HEK293 (cell line): ENCODE measurements at regions not wholly inside any gene's neighbourhood (a gene's known extent, or its start where the extent isn't known, plus 50 kb on each side); places are given as distances from the start of the nearest gene placed in this dataset.

Experiments used
- CTCF ChIA-PET: fragments of 350-600 bp; formaldehyde crosslinking; extraction: SDS; loops from one replicate; lab custom pipeline; 2021; ENCODE audit warnings: antibody characterized with exemption; lab: Yijun Ruan, JAX
- POLR2A ChIA-PET: fragments of 300-600 bp; formaldehyde crosslinking; extraction: SDS; loops from one replicate; lab custom pipeline; 2020; ENCODE audit warnings: antibody characterized with exemption, inconsistent platforms; lab: Yijun Ruan, JAX
- H3K27ac ChIP-seq: fragments of 200-500 bp; sonication (Bioruptor generic); 2 replicates; pipeline ENCODE4 v1.5.1; 2014; ENCODE audit warnings: low read depth, low read length, control low read depth, inconsistent platforms; ENCODE audit errors: extremely low read depth
- H3K36me3 ChIP-seq, 2 experiments: fragments of 200-500 bp in 1 of 2; sonication (Bioruptor generic) in 1 of 2; 1 replicate in 1 of 2; 2 replicates in 1 of 2; pipeline ENCODE4 v1.5.1; 2014 to 2017; ENCODE audit warnings: inconsistent platforms in 2 of 2, low read length in 2 of 2; ENCODE audit not compliant: control insufficient read depth in 2 of 2, insufficient read depth in 1 of 2
- H3K4me1 ChIP-seq: fragments of 200-500 bp; sonication (Bioruptor generic); 2 replicates; pipeline ENCODE4 v1.5.1; 2014; ENCODE audit warnings: mild to moderate bottlenecking, low read length, inconsistent platforms; ENCODE audit not compliant: control insufficient read depth, insufficient read depth
- H3K4me3 ChIP-seq: 2 replicates; pipeline ENCODE4 v1.5.1; 2011; ENCODE audit warnings: low read depth, mild to moderate bottlenecking, control low read depth, low read length, moderate library complexity
- H3K9me3 ChIP-seq: fragments of 200-500 bp; sonication (Bioruptor generic); 2 replicates; pipeline ENCODE4 v1.5.1; 2014; ENCODE audit warnings: low read depth, low read length, inconsistent platforms; ENCODE audit not compliant: control insufficient read depth, insufficient read depth
- OVOL3 ChIP-seq: fragments of 450-650 bp; formaldehyde crosslinking; IDR thresholded peaks from 2 replicates; pipeline ENCODE4 v1.5.1; 2016; ENCODE audit warnings: missing biosample characterization, missing genetic modification characterization
- SCRT2 ChIP-seq: fragments of 450-650 bp; formaldehyde crosslinking; IDR thresholded peaks from 2 replicates; pipeline ENCODE4 v1.5.1; 2016; ENCODE audit warnings: missing biosample characterization, missing genetic modification characterization
- TRIM28 ChIP-seq: IDR thresholded peaks from 2 replicates; pipeline ENCODE4 v1.6.1; 2011; ENCODE audit warnings: low read length, control low read depth, borderline replicate concordance
- ZFP41 ChIP-seq: fragments of 450-650 bp; formaldehyde crosslinking; IDR thresholded peaks from 2 replicates; pipeline ENCODE4 v1.5.1; 2016; ENCODE audit warnings: missing biosample characterization, missing genetic modification characterization, borderline replicate concordance
- ZNF121 ChIP-seq: fragments of 450-650 bp; formaldehyde crosslinking; IDR thresholded peaks from 2 replicates; pipeline ENCODE4 v1.5.1; 2016; ENCODE audit warnings: missing biosample characterization, missing genetic modification characterization
- ZNF138 ChIP-seq: fragments of 450-650 bp; formaldehyde crosslinking; IDR thresholded peaks from 2 replicates; pipeline ENCODE4 v1.5.1; 2016; ENCODE audit warnings: missing biosample characterization, missing genetic modification characterization, borderline replicate concordance
- ZNF2 ChIP-seq: fragments of 450-650 bp; formaldehyde crosslinking; IDR thresholded peaks from 2 replicates; pipeline ENCODE4 v1.5.1; 2016; ENCODE audit warnings: missing biosample characterization, missing genetic modification characterization
- ZNF23 ChIP-seq: fragments of 450-650 bp; formaldehyde crosslinking; IDR thresholded peaks from 2 replicates; pipeline ENCODE4 v1.5.1; 2016; ENCODE audit warnings: missing biosample characterization, missing genetic modification characterization, borderline replicate concordance
- ZNF292 ChIP-seq: fragments of 450-650 bp; formaldehyde crosslinking; IDR thresholded peaks from 2 replicates; pipeline ENCODE4 v1.5.1; 2016; ENCODE audit warnings: low read depth, missing biosample characterization, missing genetic modification characterization, borderline replicate concordance
- ZNF324 ChIP-seq: fragments of 450-650 bp; formaldehyde crosslinking; IDR thresholded peaks from 2 replicates; pipeline ENCODE4 v1.5.1; 2016; ENCODE audit warnings: missing biosample characterization, missing genetic modification characterization
- ZNF366 ChIP-seq: fragments of 450-650 bp; formaldehyde crosslinking; conservative IDR thresholded peaks from 2 replicates; pipeline ENCODE4 v1.5.1; 2016; ENCODE audit warnings: missing biosample characterization, missing genetic modification characterization
- ZNF37A ChIP-seq: fragments of 450-650 bp; IDR thresholded peaks from 2 replicates; pipeline ENCODE4 v1.5.1; 2018; ENCODE audit warnings: missing biosample characterization, missing genetic modification characterization
- ZNF416 ChIP-seq: fragments of 450-650 bp; formaldehyde crosslinking; IDR thresholded peaks from 2 replicates; pipeline ENCODE4 v1.5.1; 2016; ENCODE audit warnings: missing biosample characterization, missing genetic modification characterization
- ZNF473 ChIP-seq: fragments of 450-650 bp; formaldehyde crosslinking; IDR thresholded peaks from 2 replicates; pipeline ENCODE4 v1.5.1; 2017; ENCODE audit warnings: missing biosample characterization, missing genetic modification characterization
- ZNF488 ChIP-seq: fragments of 450-650 bp; formaldehyde crosslinking; IDR thresholded peaks from 2 replicates; pipeline ENCODE4 v1.5.1; 2016; ENCODE audit warnings: missing biosample characterization, missing genetic modification characterization
- ZNF501 ChIP-seq: fragments of 450-650 bp; formaldehyde crosslinking; IDR thresholded peaks from 2 replicates; pipeline ENCODE4 v1.5.1; 2016; ENCODE audit warnings: missing biosample characterization, missing genetic modification characterization
- ZNF544 ChIP-seq: fragments of 450-650 bp; formaldehyde crosslinking; IDR thresholded peaks from 2 replicates; pipeline ENCODE4 v1.5.0; 2017; ENCODE audit warnings: missing biosample characterization, missing genetic modification characterization
- ZNF610 ChIP-seq: fragments of 450-650 bp; formaldehyde crosslinking; IDR thresholded peaks from 2 replicates; pipeline ENCODE4 v1.5.1; 2016; ENCODE audit warnings: missing biosample characterization, missing genetic modification characterization, borderline replicate concordance
- ZNF626 ChIP-seq: fragments of 450-650 bp; sonication (Bioruptor Pico); formaldehyde crosslinking; IDR thresholded peaks from 2 replicates; pipeline ENCODE4 v1.5.1; 2018; ENCODE audit warnings: missing biosample characterization, missing genetic modification characterization, inconsistent platforms
- ZNF777 ChIP-seq: fragments of 450-650 bp; formaldehyde crosslinking; IDR thresholded peaks from 2 replicates; pipeline ENCODE4 v1.5.1; 2017; ENCODE audit warnings: missing biosample characterization, missing genetic modification characterization, borderline replicate concordance
- TF ChIP-seq, protein P1 (sequence below): fragments of 450-650 bp; formaldehyde crosslinking; IDR thresholded peaks from 2 replicates; pipeline ENCODE4 v1.5.1; 2017; ENCODE audit warnings: missing biosample characterization, missing genetic modification characterization
- TF ChIP-seq, protein P2 (sequence below): fragments of 450-650 bp; formaldehyde crosslinking; optimal IDR thresholded peaks from 2 replicates; pipeline ENCODE3; 2016; ENCODE audit warnings: missing biosample characterization, mild to moderate bottlenecking, missing genetic modification characterization
- TF ChIP-seq, protein P3 (sequence below): fragments of 450-650 bp; formaldehyde crosslinking; IDR thresholded peaks from 2 replicates; pipeline ENCODE4 v1.5.1; 2016; ENCODE audit warnings: missing biosample characterization, missing genetic modification characterization
- TF ChIP-seq, protein P4 (sequence below): fragments of 450-650 bp; formaldehyde crosslinking; IDR thresholded peaks from 2 replicates; pipeline ENCODE4 v1.5.1; 2016; ENCODE audit warnings: missing biosample characterization, missing genetic modification characterization

GRCh38 chr17:63139356-63139755 lies 173.3 kb downstream of the TANC2 start:
- ChIA-PET POLR2A (no interaction called here), CTCF (no interaction called here)
- no peak overlapping the region for H3K27ac ChIP-seq

GRCh38 chr17:63140255-63140654 lies 174.2 kb downstream of the TANC2 start:
- Histone ChIP-seq H3K4me3 (no peak overlapping the region), H3K36me3 (no peaks in the 10 kb centered on the region), H3K27ac (no peak overlapping the region), H3K9me3 (no peaks in the 10 kb centered on the region), H3K4me1 (no peaks in the 10 kb centered on the region)
- POLR2A ChIA-PET, result no interaction called here
- CTCF ChIA-PET, result no interaction called here
- TF ChIP-seq SCRT2 (tag by site-specific recombination), result no peak
- TF ChIP-seq, protein P1, sequence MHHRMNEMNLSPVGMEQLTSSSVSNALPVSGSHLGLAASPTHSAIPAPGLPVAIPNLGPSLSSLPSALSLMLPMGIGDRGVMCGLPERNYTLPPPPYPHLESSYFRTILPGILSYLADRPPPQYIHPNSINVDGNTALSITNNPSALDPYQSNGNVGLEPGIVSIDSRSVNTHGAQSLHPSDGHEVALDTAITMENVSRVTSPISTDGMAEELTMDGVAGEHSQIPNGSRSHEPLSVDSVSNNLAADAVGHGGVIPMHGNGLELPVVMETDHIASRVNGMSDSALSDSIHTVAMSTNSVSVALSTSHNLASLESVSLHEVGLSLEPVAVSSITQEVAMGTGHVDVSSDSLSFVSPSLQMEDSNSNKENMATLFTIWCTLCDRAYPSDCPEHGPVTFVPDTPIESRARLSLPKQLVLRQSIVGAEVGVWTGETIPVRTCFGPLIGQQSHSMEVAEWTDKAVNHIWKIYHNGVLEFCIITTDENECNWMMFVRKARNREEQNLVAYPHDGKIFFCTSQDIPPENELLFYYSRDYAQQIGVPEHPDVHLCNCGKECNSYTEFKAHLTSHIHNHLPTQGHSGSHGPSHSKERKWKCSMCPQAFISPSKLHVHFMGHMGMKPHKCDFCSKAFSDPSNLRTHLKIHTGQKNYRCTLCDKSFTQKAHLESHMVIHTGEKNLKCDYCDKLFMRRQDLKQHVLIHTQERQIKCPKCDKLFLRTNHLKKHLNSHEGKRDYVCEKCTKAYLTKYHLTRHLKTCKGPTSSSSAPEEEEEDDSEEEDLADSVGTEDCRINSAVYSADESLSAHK, result peak; percentile 96

More at GRCh38 chr17:63139356-63139755, 173.3 kb downstream of the TANC2 start:
- no peak for TF ChIP-seq ZNF2 (tag by site-specific recombination)
- TF ChIP-seq, protein P2, sequence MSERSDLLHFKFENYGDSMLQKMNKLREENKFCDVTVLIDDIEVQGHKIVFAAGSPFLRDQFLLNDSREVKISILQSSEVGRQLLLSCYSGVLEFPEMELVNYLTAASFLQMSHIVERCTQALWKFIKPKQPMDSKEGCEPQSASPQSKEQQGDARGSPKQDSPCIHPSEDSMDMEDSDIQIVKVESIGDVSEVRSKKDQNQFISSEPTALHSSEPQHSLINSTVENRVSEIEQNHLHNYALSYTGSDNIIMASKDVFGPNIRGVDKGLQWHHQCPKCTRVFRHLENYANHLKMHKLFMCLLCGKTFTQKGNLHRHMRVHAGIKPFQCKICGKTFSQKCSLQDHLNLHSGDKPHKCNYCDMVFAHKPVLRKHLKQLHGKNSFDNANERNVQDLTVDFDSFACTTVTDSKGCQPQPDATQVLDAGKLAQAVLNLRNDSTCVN (tag by site-specific recombination), result no peak
- TF ChIP-seq ZNF610 (tag by site-specific recombination), result no peak
- no peak for TF ChIP-seq ZNF366
- TF ChIP-seq ZNF501, result no peak
- no peak for TF ChIP-seq ZNF37A (tag by site-specific recombination)
- TF ChIP-seq ZNF121 (tag by site-specific recombination), result no peak
- TF ChIP-seq ZNF324 (tag by site-specific recombination), result no peak
- TF ChIP-seq ZFP41 (tag by site-specific recombination), result no peak
- TF ChIP-seq ZNF626 (tag by site-specific recombination), result no peak
- TF ChIP-seq, protein P3, sequence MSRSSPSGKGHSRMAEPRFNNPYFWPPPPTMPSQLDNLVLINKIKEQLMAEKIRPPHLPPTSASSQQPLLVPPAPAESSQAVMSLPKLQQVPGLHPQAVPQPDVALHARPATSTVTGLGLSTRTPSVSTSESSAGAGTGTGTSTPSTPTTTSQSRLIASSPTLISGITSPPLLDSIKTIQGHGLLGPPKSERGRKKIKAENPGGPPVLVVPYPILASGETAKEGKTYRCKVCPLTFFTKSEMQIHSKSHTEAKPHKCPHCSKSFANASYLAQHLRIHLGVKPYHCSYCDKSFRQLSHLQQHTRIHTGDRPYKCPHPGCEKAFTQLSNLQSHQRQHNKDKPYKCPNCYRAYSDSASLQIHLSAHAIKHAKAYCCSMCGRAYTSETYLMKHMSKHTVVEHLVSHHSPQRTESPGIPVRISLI, result no peak
- TF ChIP-seq ZNF544 (tag by site-specific recombination), result no peak
- no peak for TF ChIP-seq ZNF777 (tag by site-specific recombination)
- no peak for TF ChIP-seq ZNF416
- TF ChIP-seq, all 188 proteins: peak for 0
- Histone ChIP-seq H3K4me1 (no peaks in the 10 kb centered on the region), H3K36me3 (no peaks in the 10 kb centered on the region), H3K4me3 (no peak overlapping the region), H3K9me3 (no peaks in the 10 kb centered on the region)

DNA sequence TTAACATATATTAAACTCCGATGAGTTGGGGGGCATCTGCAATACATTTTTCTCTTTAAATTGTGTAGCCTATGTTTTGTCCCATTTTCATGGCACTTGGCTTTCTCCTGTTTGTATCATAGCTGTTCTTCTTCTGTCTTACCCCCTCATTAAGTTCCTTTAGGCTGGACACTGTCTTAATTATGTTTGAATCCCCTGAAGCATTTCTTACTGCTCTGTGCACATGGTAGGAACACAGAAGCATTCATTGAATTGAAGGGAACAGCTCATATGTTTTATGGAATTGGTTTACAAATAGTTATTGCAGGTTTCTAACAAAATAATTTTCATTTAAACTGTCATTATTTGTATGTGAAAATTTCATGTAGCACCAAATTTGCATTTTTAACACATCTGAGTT lies 176.8 kb downstream of the TANC2 start:
- ChIA-PET POLR2A (no interaction called here), CTCF (interaction anchor here (0.6 to 0.8 kb wide), 3 partner anchors 31 to 819 kb away, joined by 3 read pairs; no protein-coding TSS in a partner anchor)
- TF ChIP-seq, protein P4, sequence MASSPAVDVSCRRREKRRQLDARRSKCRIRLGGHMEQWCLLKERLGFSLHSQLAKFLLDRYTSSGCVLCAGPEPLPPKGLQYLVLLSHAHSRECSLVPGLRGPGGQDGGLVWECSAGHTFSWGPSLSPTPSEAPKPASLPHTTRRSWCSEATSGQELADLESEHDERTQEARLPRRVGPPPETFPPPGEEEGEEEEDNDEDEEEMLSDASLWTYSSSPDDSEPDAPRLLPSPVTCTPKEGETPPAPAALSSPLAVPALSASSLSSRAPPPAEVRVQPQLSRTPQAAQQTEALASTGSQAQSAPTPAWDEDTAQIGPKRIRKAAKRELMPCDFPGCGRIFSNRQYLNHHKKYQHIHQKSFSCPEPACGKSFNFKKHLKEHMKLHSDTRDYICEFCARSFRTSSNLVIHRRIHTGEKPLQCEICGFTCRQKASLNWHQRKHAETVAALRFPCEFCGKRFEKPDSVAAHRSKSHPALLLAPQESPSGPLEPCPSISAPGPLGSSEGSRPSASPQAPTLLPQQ (tag by site-specific recombination), result no peak
- TF ChIP-seq ZNF473, result no peak
- TF ChIP-seq ZNF138 (tag by site-specific recombination), result no peak
- TF ChIP-seq ZNF292, result no peak
- TF ChIP-seq OVOL3 (tag by site-specific recombination), result no peak
- no peak for TF ChIP-seq ZNF488
- no peak for TF ChIP-seq ZNF23 (tag by site-specific recombination)
- TF ChIP-seq TRIM28, result no peak

More for the DNA sequence above, 176.8 kb downstream of the TANC2 start:
- no peaks in the 10 kb centered on the region for H3K9me3 ChIP-seq
- H3K36me3 ChIP-seq, result no peaks in the 10 kb centered on the region
- no peak overlapping the region for H3K27ac ChIP-seq
- H3K4me1 ChIP-seq, result no peaks in the 10 kb centered on the region
- no peak overlapping the region for H3K4me3 ChIP-seq
